Astrocyte (in vitro differentiated cells and primary cell): ENCODE measurements at regions not wholly inside any gene's neighbourhood (a gene's known extent, or its start where the extent isn't known, plus 50 kb on each side); places are given as distances from the start of the nearest gene placed in this dataset.
A peak's percentile ranks its signal among the peaks of the same experiment; 100 is the strongest.

ENCODE experiments used
- DNase-seq: peaks from one replicate; pipeline ENCODE4 v3.0.0-alpha.2; 2010; ENCODE audit warnings: low read depth
- FAIRE-seq: peaks from 2 replicates; lab custom pipeline; 2011; peaks lifted over from hg19 to GRCh38; lab: Jason Lieb, UNC
- H2AFZ ChIP-seq: 2 replicates; pipeline ENCODE4 v1.6.0; 2012; ENCODE audit warnings: low read depth, low read length, inconsistent platforms
- H3K27ac ChIP-seq: 2 replicates; pipeline ENCODE4 v1.5.1; 2011; ENCODE audit warnings: low read depth, low read length, inconsistent platforms
- H3K27me3 ChIP-seq: 2 replicates; pipeline ENCODE4 v1.6.0; 2011; ENCODE audit warnings: low read length, inconsistent platforms; ENCODE audit not compliant: insufficient read depth
- H3K36me3 ChIP-seq: 2 replicates; pipeline ENCODE4 v1.5.1; 2011; ENCODE audit warnings: low read length, inconsistent platforms; ENCODE audit not compliant: insufficient read depth
- H3K4me1 ChIP-seq: 2 replicates; pipeline ENCODE4 v1.5.1; 2011; ENCODE audit warnings: low read length, inconsistent platforms; ENCODE audit not compliant: insufficient read depth
- H3K4me2 ChIP-seq: 2 replicates; pipeline ENCODE4 v1.6.0; 2012; ENCODE audit warnings: low read length, inconsistent platforms
- H3K4me3 ChIP-seq: 2 replicates; pipeline ENCODE4 v1.5.1; 2011; ENCODE audit warnings: low read depth, mild to moderate bottlenecking, low read length, inconsistent platforms; ENCODE audit not compliant: insufficient read depth
- H3K79me2 ChIP-seq: 2 replicates; pipeline ENCODE4 v1.6.0; 2012; ENCODE audit warnings: mild to moderate bottlenecking, low read length, inconsistent platforms; ENCODE audit not compliant: insufficient read depth
- H3K9ac ChIP-seq: 2 replicates; pipeline ENCODE4 v1.6.0; 2012; ENCODE audit warnings: mild to moderate bottlenecking, low read length, inconsistent platforms
- H3K9me3 ChIP-seq: 2 replicates; pipeline ENCODE4 v1.5.1; 2012; ENCODE audit warnings: low read depth, mild to moderate bottlenecking, low read length, inconsistent platforms; ENCODE audit not compliant: insufficient read depth
- H4K20me1 ChIP-seq: 2 replicates; pipeline ENCODE4 v1.6.0; 2012; ENCODE audit warnings: low read length, inconsistent platforms; ENCODE audit not compliant: insufficient read depth
- H3K27ac Mint-ChIP-seq: one replicate; pipeline ENCODE4 v1.8.0; 2021; ENCODE audit warnings: mild to moderate bottlenecking, mixed read lengths; ENCODE audit not compliant: unreplicated experiment
- H3K27me3 Mint-ChIP-seq: one replicate; pipeline ENCODE4 v1.8.0; 2021; ENCODE audit warnings: low read depth, mixed read lengths; ENCODE audit not compliant: unreplicated experiment
- H3K36me3 Mint-ChIP-seq: one replicate; pipeline ENCODE4 v1.8.0; 2021; ENCODE audit warnings: low read depth, mixed read lengths; ENCODE audit not compliant: unreplicated experiment
- H3K4me1 Mint-ChIP-seq: one replicate; pipeline ENCODE4 v1.8.0; 2021; ENCODE audit warnings: low read depth, mixed read lengths; ENCODE audit not compliant: unreplicated experiment
- H3K4me3 Mint-ChIP-seq: one replicate; pipeline ENCODE4 v1.8.0; 2021; ENCODE audit warnings: mild to moderate bottlenecking, moderate library complexity, mixed read lengths; ENCODE audit not compliant: unreplicated experiment
- H3K9me3 Mint-ChIP-seq: one replicate; pipeline ENCODE4 v1.8.0; 2021; ENCODE audit warnings: mild to moderate bottlenecking, mixed read lengths; ENCODE audit not compliant: unreplicated experiment
- CTCF ChIP-seq: IDR thresholded peaks from 2 replicates; pipeline ENCODE4 v1.5.1; 2011; ENCODE audit warnings: low read depth, mild to moderate bottlenecking, inconsistent platforms, low read length, moderate library complexity; ENCODE audit not compliant: insufficient read depth
- EZH2 ChIP-seq: IDR thresholded peaks from 2 replicates; pipeline ENCODE4 v1.6.1; 2012; ENCODE audit warnings: mild to moderate bottlenecking, low read length, inconsistent platforms; ENCODE audit not compliant: insufficient read depth

GRCh38 chr6:26199057-26199772, 112.0 kb downstream of the HFE start:
- Histone ChIP-seq H3K9ac (peak overlapping the region; percentile 97), H3K79me2 (peaks cover 33% of the 10 kb centered on the region), H3K27ac (peak overlapping the region; percentile 90), H3K27me3 (no peaks in the 10 kb centered on the region), H2AFZ (no peak overlapping the region), H3K9me3 (no peaks in the 10 kb centered on the region), H3K4me1 (peaks cover 10% of the 10 kb centered on the region), H3K4me2 (peak overlapping the region; percentile 86), H4K20me1 (peaks cover 31% of the 10 kb centered on the region), H3K36me3 (no peaks in the 10 kb centered on the region), H3K4me3 (peak overlapping the region; percentile 93)
- Mint-ChIP-seq H3K9me3 (peaks cover 1% of the 10 kb centered on the region), H3K4me3 (peak overlapping the region; percentile 99), H3K27ac (peak overlapping the region; percentile 97), H3K27me3 (no peaks in the 10 kb centered on the region), H3K4me1 (peaks cover 22% of the 10 kb centered on the region), H3K36me3 (peaks cover 5% of the 10 kb centered on the region)
- FAIRE-seq (no peak), DNase-seq (peak; percentile 95)
- no peak for TF ChIP-seq CTCF
- no peak for TF ChIP-seq EZH2

- DNase-seq, result no peak
- Histone ChIP-seq H3K9ac (peak overlapping the region; percentile 97), H3K27me3 (no peaks in the 10 kb centered on the region), H4K20me1 (peaks cover 31% of the 10 kb centered on the region), H3K4me1 (peaks cover 10% of the 10 kb centered on the region), H3K4me2 (peak overlapping the region; percentile 86), H3K4me3 (peak overlapping the region; percentile 93), H2AFZ (no peak overlapping the region), H3K27ac (peak overlapping the region; percentile 82), H3K9me3 (no peaks in the 10 kb centered on the region), H3K79me2 (peaks cover 33% of the 10 kb centered on the region), H3K36me3 (no peaks in the 10 kb centered on the region)
- Mint-ChIP-seq H3K36me3 (peaks cover 4% of the 10 kb centered on the region), H3K27ac (peak overlapping the region; percentile 97), H3K4me1 (peaks cover 14% of the 10 kb centered on the region), H3K27me3 (no peaks in the 10 kb centered on the region), H3K4me3 (peak overlapping the region; percentile 99), H3K9me3 (peaks cover 1% of the 10 kb centered on the region)
- FAIRE-seq, result no peak
- TF ChIP-seq EZH2 (no peak), CTCF (no peak)
These were observed 112.8 kb downstream of the HFE start for GRCh38 chr6:26199773-26200764.
